ENCODE measurements at regions not wholly inside any gene's neighbourhood (a gene's known extent, or its start where the extent isn't known, plus 50 kb on each side); places are given as distances from the start of the nearest gene placed in this dataset.

- TF ChIP-seq NANOG (IDR thresholded peaks at IDR 0.05; ENCODE audit: insufficient read depth, low read depth, low read length, poor library complexity, severe bottlenecking): no peak
- TF ChIP-seq SAP30 (IDR thresholded peaks at IDR 0.05; ENCODE audit: insufficient read depth, insufficient replicate concordance, low read length): no peak
- TF ChIP-seq POLR2AphosphoS5 (IDR thresholded peaks at IDR 0.05; ENCODE audit: low read depth, low read length): no peak
- no peak for TF ChIP-seq CEBPB (IDR thresholded peaks at IDR 0.05; ENCODE audit: low read depth, low read length)
- no peak for TF ChIP-seq CTCF (IDR thresholded peaks at IDR 0.05; ENCODE audit: control extremely low read depth in 1 of 3, insufficient read depth in 1 of 3, low read depth in 1 of 3, low read length in 3 of 3)
- no peak for TF ChIP-seq SP2 (IDR thresholded peaks at IDR 0.05; ENCODE audit: low read length)
- TF ChIP-seq KDM1A (IDR thresholded peaks at IDR 0.05; ENCODE audit: borderline replicate concordance, low read length): no peak
- no peak for TF ChIP-seq TBP (IDR thresholded peaks at IDR 0.05; ENCODE audit: low read depth, low read length)
These were observed 50.7 kb upstream of the ADRA1D start for GRCh38 chr20:4299773-4300172.

Data from H1 (cell line).